GM20000 (cell line): ENCODE measurements at regions not wholly inside any gene's neighbourhood (a gene's known extent, or its start where the extent isn't known, plus 50 kb on each side); places are given as distances from the start of the nearest gene placed in this dataset.
"Not testable (repeated sequence)": the region's sequence is repeated elsewhere in the genome, so short reads cannot be mapped to it uniquely, and the experiment has no call there.

Source experiments
- DNase-seq: peaks from one replicate; pipeline ENCODE4 v3.0.0; 2012; ENCODE audit warnings: low spot score
- TF ChIP-seq, protein P1 (sequence below): IDR thresholded peaks from 2 replicates; pipeline ENCODE4 v1.5.1; 2012; ENCODE audit warnings: mild to moderate bottlenecking, control low read depth; ENCODE audit errors: extremely low read depth, missing control alignments

DNA sequence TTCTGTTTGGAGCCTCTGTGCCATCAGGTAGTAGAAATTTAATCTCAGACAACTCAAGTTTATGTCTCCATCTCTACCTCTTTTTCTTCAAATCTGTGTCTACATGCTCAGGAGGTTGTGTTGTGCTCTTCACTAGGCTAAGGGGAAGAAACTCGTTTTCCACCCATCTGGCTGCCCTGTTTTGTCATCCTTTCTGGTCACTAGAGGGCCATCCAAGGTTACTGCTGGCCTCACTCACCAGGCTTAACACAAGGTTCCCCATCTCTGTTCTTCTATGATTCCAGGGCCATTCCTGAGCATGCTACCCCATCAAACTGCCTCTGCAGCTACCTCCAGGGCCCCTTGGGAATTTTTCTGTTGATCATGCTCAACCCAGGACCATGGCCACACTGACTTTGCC, 213.3 kb upstream of the FBXL7 start:
- no peak for DNase-seq
- TF ChIP-seq, protein P1, sequence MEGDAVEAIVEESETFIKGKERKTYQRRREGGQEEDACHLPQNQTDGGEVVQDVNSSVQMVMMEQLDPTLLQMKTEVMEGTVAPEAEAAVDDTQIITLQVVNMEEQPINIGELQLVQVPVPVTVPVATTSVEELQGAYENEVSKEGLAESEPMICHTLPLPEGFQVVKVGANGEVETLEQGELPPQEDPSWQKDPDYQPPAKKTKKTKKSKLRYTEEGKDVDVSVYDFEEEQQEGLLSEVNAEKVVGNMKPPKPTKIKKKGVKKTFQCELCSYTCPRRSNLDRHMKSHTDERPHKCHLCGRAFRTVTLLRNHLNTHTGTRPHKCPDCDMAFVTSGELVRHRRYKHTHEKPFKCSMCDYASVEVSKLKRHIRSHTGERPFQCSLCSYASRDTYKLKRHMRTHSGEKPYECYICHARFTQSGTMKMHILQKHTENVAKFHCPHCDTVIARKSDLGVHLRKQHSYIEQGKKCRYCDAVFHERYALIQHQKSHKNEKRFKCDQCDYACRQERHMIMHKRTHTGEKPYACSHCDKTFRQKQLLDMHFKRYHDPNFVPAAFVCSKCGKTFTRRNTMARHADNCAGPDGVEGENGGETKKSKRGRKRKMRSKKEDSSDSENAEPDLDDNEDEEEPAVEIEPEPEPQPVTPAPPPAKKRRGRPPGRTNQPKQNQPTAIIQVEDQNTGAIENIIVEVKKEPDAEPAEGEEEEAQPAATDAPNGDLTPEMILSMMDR, result no peak

DNA sequence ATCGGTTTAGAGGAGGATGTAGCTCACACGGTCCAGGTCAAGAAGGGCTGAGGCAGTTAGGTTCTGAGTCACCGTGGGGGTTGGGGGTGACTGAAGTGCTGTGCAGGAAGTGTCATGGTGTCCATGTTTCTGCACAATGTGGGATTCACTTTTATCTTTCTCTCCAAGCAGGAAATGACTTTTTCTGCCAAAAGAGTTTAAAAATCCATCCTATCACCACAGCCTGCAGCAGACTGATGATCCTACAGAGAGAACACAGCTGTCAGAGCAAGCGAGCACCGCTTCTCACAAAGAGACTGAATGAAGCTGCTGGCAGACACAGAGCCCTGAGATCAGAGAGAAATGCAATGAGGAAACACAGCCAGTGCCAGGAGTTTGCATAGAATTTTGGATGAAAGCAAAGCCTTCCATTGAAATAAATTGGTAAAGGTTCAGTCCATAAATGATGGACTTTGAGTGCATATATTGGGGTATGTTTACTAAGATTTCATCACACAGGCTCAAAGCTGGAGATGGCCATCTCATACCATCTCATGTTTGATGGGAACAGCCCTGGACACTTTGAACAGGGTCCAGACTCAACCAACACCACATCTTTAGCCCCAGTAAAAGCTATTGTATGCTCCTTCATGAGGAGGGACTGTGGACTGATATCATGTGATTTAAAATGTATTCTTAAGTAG, 213.9 kb upstream of the FBXL7 start:
- TF ChIP-seq, protein P1, result no peak
- no peak for DNase-seq

DNA sequence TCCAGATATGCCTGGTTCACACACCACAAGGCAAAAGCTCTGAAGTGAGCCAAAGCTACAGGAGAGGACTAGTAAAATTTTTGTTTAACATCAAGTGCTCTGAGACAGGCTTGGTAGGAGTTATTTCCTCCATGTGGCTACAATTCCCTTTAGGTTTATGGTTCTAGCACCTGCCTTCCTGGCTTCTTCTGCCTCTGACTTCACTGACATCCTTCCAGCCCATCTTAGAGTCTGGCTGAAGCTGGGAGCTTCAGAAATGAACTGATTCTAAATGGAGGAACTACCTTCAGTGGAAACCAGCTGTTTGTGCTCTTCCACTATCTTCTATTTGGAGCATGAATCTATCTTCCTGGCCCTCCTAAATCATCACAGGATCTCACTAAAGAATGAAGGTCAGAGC, 215.3 kb upstream of the FBXL7 start:
- no peak for DNase-seq
- TF ChIP-seq, protein P1, result no peak

DNA sequence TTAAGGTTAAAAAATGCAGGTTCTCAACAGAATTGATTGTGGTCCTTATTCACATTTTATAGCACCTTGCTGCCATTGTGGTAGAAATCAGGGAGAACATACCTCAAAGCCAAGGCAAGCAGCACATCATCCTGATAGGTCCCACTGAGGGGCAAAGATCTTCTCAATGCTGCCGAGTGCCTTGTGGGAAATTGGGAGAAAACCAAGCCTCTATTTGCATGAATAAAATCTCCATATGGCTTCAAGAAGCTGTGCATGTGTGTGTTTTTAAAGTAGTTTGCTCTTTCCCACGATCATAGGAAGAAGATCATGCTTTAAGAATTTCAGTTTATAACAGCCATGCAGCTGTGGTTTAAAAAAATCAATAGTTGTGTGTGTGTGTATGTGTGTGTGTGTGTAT, 216.9 kb upstream of the FBXL7 start:
- TF ChIP-seq, protein P1, result no peak
- DNase-seq, result no peak

DNA sequence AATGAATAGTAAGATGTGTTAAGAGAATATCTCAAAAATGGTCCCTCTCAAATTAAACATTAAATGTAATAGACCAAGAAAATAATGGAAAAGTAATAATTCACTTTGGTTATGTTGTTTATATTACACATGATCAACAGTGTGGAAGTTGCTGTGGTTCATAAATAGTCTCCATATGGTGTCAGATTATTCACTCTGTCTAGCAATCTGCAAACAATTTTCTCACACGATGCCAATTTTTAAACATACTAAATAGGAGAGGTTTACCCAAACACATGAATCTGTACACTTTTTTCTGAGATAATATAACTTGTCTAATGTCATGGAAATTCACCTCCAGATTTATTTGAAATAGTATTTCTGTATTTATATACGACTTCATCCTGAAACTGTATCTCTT, 217.4 kb upstream of the FBXL7 start:
- TF ChIP-seq, protein P1, result no peak
- no peak for DNase-seq

DNA sequence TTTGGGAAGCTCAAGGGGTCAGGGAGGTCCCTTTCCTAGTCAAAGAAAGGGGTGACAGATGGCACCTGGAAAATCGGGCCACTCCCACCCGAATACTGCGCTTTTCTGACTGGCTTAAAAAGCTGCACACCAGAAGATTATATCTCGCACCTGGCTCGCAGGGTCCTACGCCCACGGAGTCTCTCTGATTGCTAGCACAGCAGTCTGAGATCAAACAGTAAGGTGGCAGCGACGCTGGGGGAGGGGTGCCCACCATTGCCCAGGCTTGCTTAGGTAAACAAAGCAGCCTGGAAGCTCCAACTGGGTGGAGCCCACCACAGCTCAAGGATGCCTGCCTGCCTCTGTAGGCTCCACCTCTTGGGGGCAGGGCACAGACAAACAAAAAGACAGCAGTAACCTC, 228.4 kb upstream of the FBXL7 start:
- DNase-seq, result not testable (repeated sequence)

DNA sequence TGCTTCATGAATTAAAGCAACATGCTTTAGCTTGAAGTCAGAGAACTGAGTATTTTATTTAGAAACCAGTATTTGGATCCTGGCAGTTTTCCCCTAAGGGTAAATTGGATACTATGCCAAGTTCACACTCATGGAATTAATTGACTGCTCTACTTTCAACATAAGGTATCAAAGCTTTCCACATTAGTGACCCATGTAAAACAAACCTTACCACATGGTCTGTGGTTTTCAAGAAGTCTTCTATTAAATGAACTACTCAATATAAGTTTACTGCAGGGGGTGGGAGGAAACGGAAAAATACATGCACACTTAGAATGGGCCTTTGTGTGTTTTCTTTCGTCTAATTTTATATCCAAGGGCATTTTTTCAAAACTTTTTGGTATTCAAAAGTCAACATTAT, 232.0 kb upstream of the FBXL7 start:
- TF ChIP-seq, protein P1, result no peak
- DNase-seq, result no peak

DNA sequence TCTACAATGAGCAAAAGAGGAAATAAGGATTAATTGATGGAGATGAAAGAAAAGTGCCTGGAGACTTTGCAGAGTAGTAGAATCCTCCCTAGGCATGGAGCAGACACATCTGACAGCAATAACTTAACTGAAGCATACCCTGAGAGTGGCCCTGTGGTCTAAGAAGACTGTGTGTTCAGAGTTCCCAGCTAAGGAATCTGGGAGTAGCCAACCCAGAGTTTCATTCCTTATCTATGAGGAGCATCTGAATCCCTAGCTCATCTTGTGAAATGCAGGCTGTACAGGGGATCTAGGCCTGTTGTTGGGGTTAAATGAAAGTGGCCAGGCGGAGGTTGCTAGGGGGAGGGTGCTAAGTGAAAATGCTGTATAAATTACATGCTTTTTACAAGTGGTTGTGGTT, 233.1 kb upstream of the FBXL7 start:
- DNase-seq, result no peak
- TF ChIP-seq, protein P1, result no peak
